CD4-positive, alpha-beta T cell (primary cell): ENCODE measurements at regions not wholly inside any gene's neighbourhood (a gene's known extent, or its start where the extent isn't known, plus 50 kb on each side); places are given as distances from the start of the nearest gene placed in this dataset.

Source experiments
- ATAC-seq: fragments of 200-7000 bp; cut with Tn5 transposase; one replicate; pipeline ENCODE4 v1.10.0; 2022; ENCODE audit warnings: mild to moderate bottlenecking; ENCODE audit not compliant: poor library complexity
- CTCF ChIA-PET: fragments of 350-600 bp; sonication (Branson Sonifier 250); formaldehyde crosslinking; loops from one replicate; lab custom pipeline; 2021; ENCODE audit warnings: antibody characterized with exemption, inconsistent platforms; lab: Charles Lee
- POLR2A ChIA-PET: fragments of 350-600 bp; sonication (Branson Sonifier 250); formaldehyde crosslinking; loops from one replicate; lab custom pipeline; 2021; ENCODE audit warnings: antibody characterized with exemption, inconsistent platforms; lab: Charles Lee
- DNase-seq, 14 experiments: peaks; one replicate each; pipeline ENCODE4 v3.0.0-alpha.2; 2013 to 2020; ENCODE audit warnings: mixed read lengths in 2 of 14
- H3K27ac ChIP-seq, 2 donors: one replicate each; pipeline versions ENCODE4 v1.5.1 to v1.7.0; 2013; ENCODE audit warnings: low read length in 2 of 2, low read depth in 1 of 2, mild to moderate bottlenecking in 1 of 2
- H3K27me3 ChIP-seq, 2 experiments: 1 replicate in 1 of 2; 2 replicates in 1 of 2; pipeline versions ENCODE4 v1.6.1 to v1.7.0; 2013; ENCODE audit warnings: low read length in 2 of 2, control low read depth in 1 of 2, mild to moderate bottlenecking in 1 of 2, moderate library complexity in 1 of 2; ENCODE audit not compliant: insufficient read depth in 2 of 2, control insufficient read depth in 1 of 2
- H3K36me3 ChIP-seq: one replicate; pipeline ENCODE4 v1.6.1; 2013; ENCODE audit warnings: low read length, control low read depth; ENCODE audit not compliant: insufficient read depth
- H3K4me1 ChIP-seq: one replicate; pipeline ENCODE4 v1.6.1; 2013; ENCODE audit warnings: low read length, control low read depth; ENCODE audit not compliant: insufficient read depth
- H3K4me3 ChIP-seq: one replicate; pipeline ENCODE4 v1.5.1; 2013; ENCODE audit warnings: mild to moderate bottlenecking, low read length, moderate library complexity
- H3K9me3 ChIP-seq, 2 experiments: 1 replicate in 1 of 2; 2 replicates in 1 of 2; pipeline versions ENCODE4 v1.6.1 to v1.7.0; 2013; ENCODE audit warnings: low read length in 2 of 2, mild to moderate bottlenecking in 2 of 2, control low read depth in 1 of 2, moderate library complexity in 1 of 2; ENCODE audit not compliant: control insufficient read depth in 1 of 2, insufficient read depth in 1 of 2
- H3K27ac Mint-ChIP-seq: one replicate; pipeline ENCODE4 v1.8.0; 2020; ENCODE audit warnings: mixed read lengths
- H3K27me3 Mint-ChIP-seq: one replicate; pipeline ENCODE4 v1.8.0; 2021; ENCODE audit warnings: mixed read lengths
- H3K36me3 Mint-ChIP-seq: one replicate; pipeline ENCODE4 v1.8.0; 2021; ENCODE audit warnings: low read depth, mixed read lengths
- H3K4me1 Mint-ChIP-seq: one replicate; pipeline ENCODE4 v1.8.0; 2021; ENCODE audit warnings: low read depth, mixed read lengths
- H3K4me3 Mint-ChIP-seq: one replicate; pipeline ENCODE4 v1.8.0; 2020; ENCODE audit warnings: mild to moderate bottlenecking, mixed read lengths
- H3K9me3 Mint-ChIP-seq: one replicate; pipeline ENCODE4 v1.8.0; 2020; ENCODE audit warnings: mixed read lengths
- CTCF ChIP-seq: fragments of 200-600 bp; IDR thresholded peaks from one replicate; pipeline ENCODE4 v1.8.0; 2022; ENCODE audit warnings: antibody characterized with exemption, mild to moderate bottlenecking
- intact Hi-C, 2 experiments: fragments of 100-400 bp; cut with DNase I in 1 of 2; cut with micrococcal nuclease in 1 of 2; formaldehyde crosslinking; loops; one replicate each; pipeline versions ENCODE4 v1.15.1 to v1.9.0; 2023 to 2025; cut with DNase I, micrococcal nuclease

GRCh38 chr2:64230540-64230939, 86.3 kb upstream of the PELI1 start:
- H3K4me1 Mint-ChIP-seq, result peaks cover 15% of the 10 kb centered on the region
- no peaks in the 10 kb centered on the region for H3K27me3 Mint-ChIP-seq
- POLR2A ChIA-PET, result no interaction called here
- H3K27ac ChIP-seq, result no peak overlapping the region
- intact Hi-C loops, result no loop called here
- CTCF ChIA-PET, result interaction anchor here (1.4 kb wide), 1 partner anchor 16 kb away, joined by 3 read pairs; no protein-coding TSS in a partner anchor
- H3K4me1 ChIP-seq, result peaks cover 11% of the 10 kb centered on the region
- no peak overlapping the region for H3K4me3 ChIP-seq
- no peak overlapping the region for H3K4me3 Mint-ChIP-seq
- no peaks in the 10 kb centered on the region for H3K27me3 ChIP-seq
- no peak for TF ChIP-seq CTCF
- H3K36me3 ChIP-seq, result no peaks in the 10 kb centered on the region
- ATAC-seq (no peak), DNase-seq (no peak)
- H3K36me3 Mint-ChIP-seq, result no peaks in the 10 kb centered on the region
- no peaks in the 10 kb centered on the region for H3K9me3 Mint-ChIP-seq
- no peak overlapping the region for H3K27ac Mint-ChIP-seq
- no peaks in the 10 kb centered on the region for H3K9me3 ChIP-seq

GRCh38 chr2:64232266-64232665, 88.0 kb upstream of the PELI1 start:
- POLR2A ChIA-PET, result no interaction called here
- no peak overlapping the region for H3K4me3 Mint-ChIP-seq
- no peaks in the 10 kb centered on the region for H3K9me3 Mint-ChIP-seq
- H3K4me1 Mint-ChIP-seq, result peaks cover 15% of the 10 kb centered on the region
- intact Hi-C loops, result no loop called here
- Histone ChIP-seq H3K27me3 (no peaks in the 10 kb centered on the region), H3K9me3 (no peaks in the 10 kb centered on the region), H3K4me1 (peaks cover 11% of the 10 kb centered on the region), H3K36me3 (no peaks in the 10 kb centered on the region), H3K27ac (no peak overlapping the region), H3K4me3 (no peak overlapping the region)
- H3K27ac Mint-ChIP-seq, result no peak overlapping the region
- ATAC-seq (no peak), DNase-seq (no peak)
- H3K36me3 Mint-ChIP-seq, result no peaks in the 10 kb centered on the region
- TF ChIP-seq CTCF, result no peak
- no peaks in the 10 kb centered on the region for H3K27me3 Mint-ChIP-seq
- CTCF ChIA-PET, result interaction anchor here (0.6 kb wide), 1 partner anchor 40 kb away, joined by 4 read pairs; no protein-coding TSS in a partner anchor

- Histone ChIP-seq H3K9me3 (no peaks in the 10 kb centered on the region), H3K4me1 (peaks cover 4% of the 10 kb centered on the region), H3K36me3 (no peaks in the 10 kb centered on the region), H3K27ac (no peak overlapping the region), H3K4me3 (no peak overlapping the region), H3K27me3 (no peaks in the 10 kb centered on the region)
- no peaks in the 10 kb centered on the region for H3K36me3 Mint-ChIP-seq
- no peak for DNase-seq
- no peaks in the 10 kb centered on the region for H3K9me3 Mint-ChIP-seq
- no peak overlapping the region for H3K4me3 Mint-ChIP-seq
- H3K27me3 Mint-ChIP-seq, result no peaks in the 10 kb centered on the region
- ChIA-PET CTCF (no interaction called here), POLR2A (no interaction called here)
- intact Hi-C loops, result no loop called here
- no peak overlapping the region for H3K27ac Mint-ChIP-seq
- ATAC-seq, result no peak
- no peak for TF ChIP-seq CTCF
- peaks cover 5% of the 10 kb centered on the region for H3K4me1 Mint-ChIP-seq
Measured at GRCh38 chr2:64233376-64233922, 89.2 kb upstream of the PELI1 start.
